ENCODE measurements at regions not wholly inside any gene's neighbourhood (a gene's known extent, or its start where the extent isn't known, plus 50 kb on each side); places are given as distances from the start of the nearest gene placed in this dataset.
A peak's percentile ranks its signal among the peaks of the same experiment; 100 is the strongest.

- peaks cover 5% of the 10 kb centered on the region for H3K27me3 Mint-ChIP-seq (ENCODE audit: insufficient read depth, low read depth, poor library complexity)
These were observed 58.3 kb upstream of the TCF20 start for GRCh38 chr22:42328784-42329145.

More at GRCh38 chr22:42328784-42329145, 58.3 kb upstream of the TCF20 start:
- H3K27me3 ChIP-seq (ENCODE audit: insufficient read depth): no peaks in the 10 kb centered on the region
- peaks cover 4% of the 10 kb centered on the region; the same call in 1 of the 3 replicates for H3K36me3 Mint-ChIP-seq (ENCODE audit: low read depth)
- peaks cover 12% of the 10 kb centered on the region; the same call in 1 of the 2 replicates for H3K4me1 ChIP-seq (ENCODE audit: insufficient read depth)
- no peaks in the 10 kb centered on the region for H3K36me3 ChIP-seq (ENCODE audit: insufficient read depth)
- H2AFZ ChIP-seq: no peak overlapping the region
- ATAC-seq (peak; percentile 17), DNase-seq (ENCODE audit: low spot score) (no peak)
- no peak overlapping the region for H3K27ac ChIP-seq (ENCODE audit: low read depth)
- H3K4me2 ChIP-seq: no peak overlapping the region
- no peaks in the 10 kb centered on the region; the same call in 2 of the 3 replicates for H3K9me3 Mint-ChIP-seq
- no peaks in the 10 kb centered on the region for H3K79me2 ChIP-seq (replicated peaks; ENCODE audit: insufficient read depth)
- no peaks in the 10 kb centered on the region; the same call in 1 of the 2 replicates for H4K20me1 ChIP-seq (replicated peaks; ENCODE audit: insufficient read depth)
- peaks cover 11% of the 10 kb centered on the region for H3K4me1 Mint-ChIP-seq
- H3F3A ChIP-seq (replicated peaks; ENCODE audit: low read depth): no peaks in the 10 kb centered on the region
- no peak overlapping the region for H3K4me3 ChIP-seq
- no peaks in the 10 kb centered on the region for H3K9me2 ChIP-seq (ENCODE audit: insufficient read depth)
- no peak for TF ChIP-seq POLR2AphosphoS5 (IDR thresholded peaks at IDR 0.05; ENCODE audit: low read depth)
- no peak for TF ChIP-seq CTCF (conservative IDR thresholded peaks at IDR 0.05; ENCODE audit: low read depth in 2 of 2)
- TF ChIP-seq REST (IDR thresholded peaks at IDR 0.05; ENCODE audit: unreplicated experiment): no peak
- no peak for TF ChIP-seq ZNF114 (CRISPR knock-in tag; IDR thresholded peaks at IDR 0.05)
- TF ChIP-seq STAT1 (IDR thresholded peaks at IDR 0.05; ENCODE audit: unreplicated experiment): no peak
- TF ChIP-seq NANOG (IDR thresholded peaks at IDR 0.05; ENCODE audit: borderline replicate concordance): no peak
- TF ChIP-seq ZNF331 (CRISPR knock-in tag; IDR thresholded peaks at IDR 0.05; ENCODE audit: low read depth): no peak
- no peak for TF ChIP-seq ETS1 (IDR thresholded peaks at IDR 0.05)
- H3K27ac Mint-ChIP-seq: no peak overlapping the region
- no peak overlapping the region for H3K4me3 Mint-ChIP-seq
